Vagina (tissue), 2 donors: ENCODE measurements at regions not wholly inside any gene's neighbourhood (a gene's known extent, or its start where the extent isn't known, plus 50 kb on each side); places are given as distances from the start of the nearest gene placed in this dataset.
"Not testable (repeated sequence)": the region's sequence is repeated elsewhere in the genome, so short reads cannot be mapped to it uniquely, and the experiment has no call there.

Experiments
- DNase-seq, 2 donors: peaks; one replicate each; pipeline ENCODE4 v3.0.0-alpha.2; 2017; ENCODE audit errors: extremely low spot score in 2 of 2
- H3K27ac ChIP-seq: fragments of 200-600 bp; sonication (generic); one replicate; pipeline ENCODE4 v1.5.1; 2019
- H3K27me3 ChIP-seq: fragments of 200-600 bp; sonication (generic); one replicate; pipeline ENCODE4 v1.5.1; 2019
- H3K36me3 ChIP-seq, 2 donors: fragments of 200-600 bp; sonication (generic); one replicate each; pipeline ENCODE4 v1.5.1; 2017 to 2019
- H3K4me1 ChIP-seq: fragments of 200-600 bp; sonication (generic); one replicate; pipeline ENCODE4 v1.5.1; 2019
- H3K4me3 ChIP-seq, 2 donors: fragments of 200-600 bp; sonication (generic); 1 replicate in 1 of 2; 2 replicates in 1 of 2; pipeline ENCODE4 v1.5.1; 2016 to 2019
- H3K9me3 ChIP-seq: fragments of 200-600 bp; sonication (generic); one replicate; pipeline ENCODE4 v1.5.1; 2019
- CTCF ChIP-seq, 3 experiments: fragments of 450-650 bp in 2 of 3; fragments of 200-600 bp in 1 of 3; sonication (generic) in 1 of 3; IDR thresholded peaks; one replicate each; pipeline ENCODE4 v1.5.1; 2017 to 2019; ENCODE audit warnings: antibody characterized with exemption in 3 of 3, mild to moderate bottlenecking in 2 of 3, moderate library complexity in 2 of 3
- POLR2A ChIP-seq, 2 donors: fragments of 450-650 bp; IDR thresholded peaks; one replicate each; pipeline ENCODE4 v1.6.1; 2017; ENCODE audit warnings: antibody characterized with exemption in 2 of 2, mild to moderate bottlenecking in 2 of 2, moderate library complexity in 2 of 2
- POLR2AphosphoS5 ChIP-seq, 2 donors: sonication (generic); formaldehyde crosslinking; IDR thresholded peaks; one replicate each; pipeline ENCODE4 v1.9.0; 2017; ENCODE audit warnings: antibody characterized with exemption in 2 of 2, mild to moderate bottlenecking in 2 of 2, low read depth in 1 of 2; ENCODE audit not compliant: insufficient read depth in 1 of 2
- intact Hi-C: fragments of 100-400 bp; cut with DNase I; formaldehyde crosslinking; loops from one replicate; pipeline ENCODE4 v1.15.1; 2023

- H3K27ac ChIP-seq: no peak overlapping the region
- no peak for DNase-seq
- H3K4me1 ChIP-seq: no peaks in the 10 kb centered on the region
- intact Hi-C loops: no loop called here
- no peak overlapping the region for H3K4me3 ChIP-seq
- no peaks in the 10 kb centered on the region for H3K36me3 ChIP-seq
- no peaks in the 10 kb centered on the region for H3K27me3 ChIP-seq
- TF ChIP-seq POLR2AphosphoS5 (IDR thresholded peaks at IDR 0.05; ENCODE audit: insufficient read depth in 1 of 2, low read depth in 1 of 2) (no peak), POLR2A (IDR thresholded peaks at IDR 0.05) (no peak), CTCF (IDR thresholded peaks at IDR 0.05) (no peak)
- no peaks in the 10 kb centered on the region for H3K9me3 ChIP-seq
These were observed 283.4 kb upstream of the GRAMD2B start for GRCh38 chr5:126139773-126140172.

- intact Hi-C loops: no loop called here
- H3K9me3 ChIP-seq: no peaks in the 10 kb centered on the region
- H3K4me1 ChIP-seq: no peaks in the 10 kb centered on the region
- H3K36me3 ChIP-seq: no peaks in the 10 kb centered on the region
- H3K4me3 ChIP-seq: no peak overlapping the region
- DNase-seq: no peak
- TF ChIP-seq CTCF (IDR thresholded peaks at IDR 0.05) (no peak), POLR2AphosphoS5 (IDR thresholded peaks at IDR 0.05; ENCODE audit: insufficient read depth in 1 of 2, low read depth in 1 of 2) (no peak), POLR2A (IDR thresholded peaks at IDR 0.05) (no peak)
- H3K27me3 ChIP-seq: no peaks in the 10 kb centered on the region
- H3K27ac ChIP-seq: no peak overlapping the region
These were observed 279.6 kb upstream of the GRAMD2B start for GRCh38 chr5:126143622-126144021.

- intact Hi-C loops, H3K9me3 ChIP-seq, DNase-seq, H3K4me1 ChIP-seq, H3K4me3 ChIP-seq, H3K27me3 ChIP-seq, H3K36me3 ChIP-seq, H3K27ac ChIP-seq: not testable (repeated sequence)
These were observed 272.9 kb upstream of the GRAMD2B start for GRCh38 chr5:126150319-126150718.

GRCh38 chr5:126155298-126155697 lies 267.9 kb upstream of the GRAMD2B start:
- H3K36me3 ChIP-seq, H3K4me1 ChIP-seq, H3K27me3 ChIP-seq, H3K9me3 ChIP-seq, DNase-seq, H3K4me3 ChIP-seq, H3K27ac ChIP-seq, intact Hi-C loops: not testable (repeated sequence)

- Histone ChIP-seq H3K4me3 (no peak overlapping the region), H3K36me3 (no peaks in the 10 kb centered on the region), H3K27ac (no peak overlapping the region), H3K9me3 (no peaks in the 10 kb centered on the region), H3K4me1 (no peaks in the 10 kb centered on the region), H3K27me3 (no peaks in the 10 kb centered on the region)
- no peak for DNase-seq
- intact Hi-C loops: no loop called here
- TF ChIP-seq POLR2AphosphoS5 (IDR thresholded peaks at IDR 0.05; ENCODE audit: insufficient read depth in 1 of 2, low read depth in 1 of 2) (no peak), POLR2A (IDR thresholded peaks at IDR 0.05) (no peak), CTCF (IDR thresholded peaks at IDR 0.05) (no peak)
These were observed 256.8 kb upstream of the GRAMD2B start for GRCh38 chr5:126166368-126166767.

- no peaks in the 10 kb centered on the region for H3K36me3 ChIP-seq
- DNase-seq: no peak
- no peaks in the 10 kb centered on the region for H3K27me3 ChIP-seq
- H3K27ac ChIP-seq: no peak overlapping the region
- no peaks in the 10 kb centered on the region for H3K4me1 ChIP-seq
- intact Hi-C loops: no loop called here
- no peak overlapping the region for H3K4me3 ChIP-seq
- TF ChIP-seq POLR2AphosphoS5 (IDR thresholded peaks at IDR 0.05; ENCODE audit: insufficient read depth in 1 of 2, low read depth in 1 of 2): no peak
- no peak for TF ChIP-seq CTCF (IDR thresholded peaks at IDR 0.05)
- no peak for TF ChIP-seq POLR2A (IDR thresholded peaks at IDR 0.05)
- H3K9me3 ChIP-seq: no peaks in the 10 kb centered on the region
These were observed 254.4 kb upstream of the GRAMD2B start for GRCh38 chr5:126168785-126169184.
